ENCODE measurements at regions not wholly inside any gene's neighbourhood (a gene's known extent, or its start where the extent isn't known, plus 50 kb on each side); places are given as distances from the start of the nearest gene placed in this dataset.
A peak's percentile ranks its signal among the peaks of the same experiment; 100 is the strongest.

GRCh38 chr11:116258821-116259220, 514.0 kb downstream of the BUD13 start:
- no peaks in the 10 kb centered on the region for H3K9me3 Mint-ChIP-seq
- no peaks in the 10 kb centered on the region for H3K36me3 Mint-ChIP-seq (ENCODE audit: low read depth)
- no peak overlapping the region for H3K27ac Mint-ChIP-seq (ENCODE audit: unreplicated experiment)
- H3K4me1 Mint-ChIP-seq, result peaks cover 41% of the 10 kb centered on the region
- DNase-seq (ENCODE audit: low read depth, low spot score), result no peak
- no peak overlapping the region for H3K4me3 Mint-ChIP-seq
- peaks cover 2% of the 10 kb centered on the region for H3K27me3 Mint-ChIP-seq (ENCODE audit: low read depth)
- no peak for TF ChIP-seq CTCF (conservative IDR thresholded peaks at IDR 0.05)

- Mint-ChIP-seq H3K4me3 (no peak overlapping the region), H3K4me1 (peaks cover 32% of the 10 kb centered on the region), H3K27ac (ENCODE audit: unreplicated experiment) (peak overlapping the region; percentile 77), H3K27me3 (ENCODE audit: low read depth) (no peaks in the 10 kb centered on the region), H3K9me3 (no peaks in the 10 kb centered on the region), H3K36me3 (ENCODE audit: low read depth) (no peaks in the 10 kb centered on the region)
- DNase-seq (ENCODE audit: low read depth, low spot score), result no peak
- TF ChIP-seq CTCF (conservative IDR thresholded peaks at IDR 0.05), result no peak
Observed at GRCh38 chr11:116257883-116258282, 514.9 kb downstream of the BUD13 start.

GRCh38 chr11:116257092-116257491, 515.7 kb downstream of the BUD13 start:
- no peak overlapping the region for H3K4me3 Mint-ChIP-seq

GRCh38 chr11:116256215-116256614, 516.6 kb downstream of the BUD13 start:
- no peaks in the 10 kb centered on the region for H3K9me3 Mint-ChIP-seq
- TF ChIP-seq CTCF (conservative IDR thresholded peaks at IDR 0.05), result no peak
- no peak overlapping the region for H3K27ac Mint-ChIP-seq (ENCODE audit: unreplicated experiment)
- no peaks in the 10 kb centered on the region for H3K27me3 Mint-ChIP-seq (ENCODE audit: low read depth)
- no peak overlapping the region for H3K4me3 Mint-ChIP-seq
- peaks cover 19% of the 10 kb centered on the region for H3K4me1 Mint-ChIP-seq
- H3K36me3 Mint-ChIP-seq (ENCODE audit: low read depth), result no peaks in the 10 kb centered on the region
- no peak for DNase-seq (ENCODE audit: low read depth, low spot score)

More at GRCh38 chr11:116257092-116257491, 515.7 kb downstream of the BUD13 start:
- Mint-ChIP-seq H3K9me3 (no peaks in the 10 kb centered on the region), H3K36me3 (ENCODE audit: low read depth) (no peaks in the 10 kb centered on the region), H3K27ac (ENCODE audit: unreplicated experiment) (no peak overlapping the region), H3K27me3 (ENCODE audit: low read depth) (no peaks in the 10 kb centered on the region), H3K4me1 (peaks cover 26% of the 10 kb centered on the region)
- no peak for TF ChIP-seq CTCF (conservative IDR thresholded peaks at IDR 0.05)
- no peak for DNase-seq (ENCODE audit: low read depth, low spot score)

GRCh38 chr11:116255321-116255953, 517.4 kb downstream of the BUD13 start:
- Mint-ChIP-seq H3K9me3 (no peaks in the 10 kb centered on the region), H3K36me3 (ENCODE audit: low read depth) (no peaks in the 10 kb centered on the region), H3K27me3 (ENCODE audit: low read depth) (no peaks in the 10 kb centered on the region), H3K27ac (ENCODE audit: unreplicated experiment) (no peak overlapping the region), H3K4me3 (no peak overlapping the region), H3K4me1 (peaks cover 16% of the 10 kb centered on the region)
- DNase-seq (ENCODE audit: low read depth, low spot score), result no peak
- TF ChIP-seq CTCF (conservative IDR thresholded peaks at IDR 0.05), result no peak
